GM19351 (cell line): ENCODE measurements at regions not wholly inside any gene's neighbourhood (a gene's known extent, or its start where the extent isn't known, plus 50 kb on each side); places are given as distances from the start of the nearest gene placed in this dataset.

ENCODE experiments used
- ATAC-seq: cut with Tn5 transposase; IDR thresholded peaks from one replicate; pipeline ENCODE4 v1.9.1; 2021; ENCODE audit warnings: mild to moderate bottlenecking, moderate library complexity; ENCODE audit not compliant: unreplicated experiment

DNA sequence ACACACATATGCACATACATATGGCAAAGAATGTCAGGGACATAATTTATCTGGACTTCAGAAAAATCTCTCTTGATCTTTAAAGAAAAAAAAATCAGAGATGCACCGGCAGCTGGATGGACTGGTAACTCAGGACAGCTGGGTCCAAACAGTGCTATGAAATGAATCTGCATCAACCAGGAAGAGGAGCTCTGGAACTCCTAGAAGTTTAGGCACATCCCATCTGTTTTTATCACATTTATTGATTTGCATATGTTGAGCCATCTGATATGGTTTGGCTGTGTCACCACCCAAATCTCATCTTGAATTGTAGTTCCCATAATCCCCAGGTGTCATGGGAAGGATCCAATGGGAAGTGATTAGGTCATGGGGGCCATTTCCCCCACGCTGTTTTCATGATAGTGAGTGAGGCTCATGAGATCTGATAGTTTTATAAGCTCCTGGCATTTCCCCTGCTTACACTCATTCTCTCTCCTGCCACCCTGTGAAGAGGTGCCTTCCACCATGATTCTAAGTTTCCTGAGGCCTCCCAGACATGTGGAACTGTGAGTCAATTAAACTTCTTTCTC, 87.7 kb upstream of the AKIP1 start:
- ATAC-seq: no peak

DNA sequence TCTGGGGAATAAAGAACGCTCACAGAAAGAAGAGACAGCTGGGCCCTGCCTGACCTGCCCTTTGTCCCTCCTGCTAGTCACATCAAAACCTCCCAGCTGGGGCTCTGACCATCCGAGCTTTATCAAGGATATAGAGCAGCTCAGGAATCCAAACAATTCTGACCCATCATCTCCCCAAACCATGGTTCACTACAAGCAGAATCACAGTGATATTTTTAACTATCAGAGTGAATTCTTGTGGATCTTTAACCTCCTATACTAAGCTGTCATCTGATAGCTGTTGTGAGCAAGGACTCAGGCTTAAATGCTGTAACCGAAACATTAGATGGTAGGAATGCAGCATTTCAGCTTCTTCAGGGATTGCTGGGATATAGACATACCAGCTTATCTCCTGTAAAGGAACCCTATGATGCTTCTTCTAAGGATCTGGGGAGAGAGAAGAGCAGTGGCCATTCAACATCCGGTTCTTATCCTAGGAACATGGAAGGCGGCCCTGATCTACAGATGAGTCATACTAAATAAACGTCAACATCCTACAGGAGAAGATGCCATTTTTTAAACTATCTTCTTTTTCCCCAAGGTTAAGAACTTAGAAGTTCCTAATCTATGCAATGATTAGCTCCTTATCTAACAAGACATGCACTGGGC, 84.7 kb upstream of the AKIP1 start:
- no peak for ATAC-seq

DNA sequence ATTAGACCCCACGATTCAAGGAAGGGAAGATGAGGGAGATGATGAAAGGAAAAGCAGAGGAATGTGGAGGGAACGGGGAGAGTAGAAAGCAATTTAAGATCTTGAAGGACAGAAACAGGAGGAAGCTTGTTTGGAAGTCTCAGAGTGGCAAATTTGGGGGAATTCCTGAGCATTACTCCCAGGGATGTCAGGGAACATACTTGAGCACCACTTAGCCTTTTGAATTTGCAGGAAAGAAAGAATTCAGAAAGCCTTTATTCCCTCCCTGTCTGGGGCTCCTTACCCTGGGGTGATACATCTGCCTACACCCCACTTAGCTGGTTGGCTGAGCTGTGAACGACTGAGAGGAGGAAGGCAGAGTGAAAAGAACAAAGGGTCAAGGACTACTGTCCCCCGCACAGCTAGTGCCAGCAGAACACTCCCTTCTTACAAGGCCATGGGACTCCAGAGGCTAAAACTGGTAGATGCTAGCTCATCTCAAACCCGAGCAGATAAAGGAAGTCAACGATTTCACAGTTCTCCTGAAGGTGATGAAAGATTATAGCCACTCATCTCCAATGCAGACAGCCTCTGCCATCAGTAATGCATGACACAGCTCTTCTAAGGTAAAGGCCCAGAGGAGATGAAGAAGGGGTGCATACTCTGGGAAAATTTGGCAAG, 84.0 kb upstream of the AKIP1 start:
- no peak for ATAC-seq

DNA sequence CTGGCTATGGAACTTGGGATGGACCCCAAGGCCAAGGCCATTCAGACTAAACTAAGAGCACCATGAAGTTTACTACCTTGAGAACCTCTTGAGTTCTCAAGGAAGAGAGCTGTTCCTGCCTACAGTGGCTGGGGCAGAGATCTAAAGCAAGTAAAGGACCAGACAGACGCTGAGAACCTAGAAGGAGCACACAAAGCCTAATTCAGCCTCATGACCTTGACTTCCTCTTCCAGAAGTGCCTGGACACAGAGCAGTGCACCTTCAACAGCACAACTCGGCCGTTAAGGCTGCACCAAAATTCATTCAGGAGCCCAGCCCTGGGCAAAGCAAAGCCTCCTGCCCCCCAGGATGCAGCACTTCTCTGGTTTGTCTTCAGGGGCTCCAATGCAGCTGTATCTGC, 82.9 kb upstream of the AKIP1 start:
- no peak for ATAC-seq

DNA sequence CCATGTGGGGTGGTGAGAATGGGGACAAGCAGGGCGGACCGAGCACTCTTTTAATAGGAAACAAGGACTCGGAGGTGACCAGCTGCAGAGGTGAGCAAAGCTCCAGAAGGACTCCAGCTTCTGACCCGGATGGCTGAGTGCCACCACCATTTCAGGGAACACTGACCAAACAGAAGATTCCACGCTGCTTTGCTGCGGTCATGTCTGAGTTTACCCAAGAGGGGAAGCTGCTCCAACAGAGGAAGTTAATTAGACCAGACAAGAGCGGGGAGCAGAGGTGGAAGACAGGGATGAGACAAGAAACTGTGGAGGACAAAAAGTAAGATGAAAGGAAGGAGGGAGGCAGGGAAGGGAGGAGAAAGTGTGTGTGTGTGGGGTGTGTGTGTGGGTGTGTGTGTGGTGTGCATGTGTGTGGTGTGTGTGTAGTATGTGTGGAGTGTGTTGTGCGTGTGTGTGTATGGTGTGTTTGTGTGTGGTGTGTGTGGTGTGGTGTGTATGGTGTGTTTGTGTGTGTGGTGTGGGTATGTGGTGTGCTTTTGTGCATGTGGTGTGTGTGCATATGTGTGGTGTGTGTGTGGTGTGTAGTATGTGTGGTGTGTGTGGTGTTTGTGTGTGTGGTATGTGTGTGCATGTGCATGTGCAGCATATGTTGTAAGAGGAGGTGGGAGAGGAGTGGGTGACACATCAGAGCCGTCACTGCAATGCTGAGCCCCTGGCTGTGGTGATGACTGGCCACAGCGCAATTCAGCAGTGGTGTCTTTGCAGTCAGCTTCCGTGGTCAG, 82.2 kb upstream of the AKIP1 start:
- ATAC-seq: no peak

DNA sequence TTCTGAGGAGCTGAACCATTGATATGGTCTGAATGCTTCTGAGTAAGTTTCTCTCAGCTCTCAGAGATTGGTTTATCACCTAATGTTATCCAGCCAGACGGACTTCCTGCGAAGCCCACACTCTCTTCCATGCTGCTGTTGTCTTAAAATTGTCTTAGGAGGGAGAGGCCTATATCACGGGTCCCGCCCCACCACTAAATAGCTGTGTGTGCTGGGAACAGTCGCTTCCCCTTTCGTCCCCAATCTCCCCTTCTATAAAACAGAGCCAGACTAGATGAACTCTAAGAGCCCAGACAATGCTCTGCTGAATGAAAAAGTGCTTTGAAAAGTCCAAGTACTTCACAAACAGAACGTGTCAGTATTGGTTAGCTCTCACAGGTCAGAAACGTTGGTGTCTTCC, 81.4 kb upstream of the AKIP1 start:
- ATAC-seq: no peak

DNA sequence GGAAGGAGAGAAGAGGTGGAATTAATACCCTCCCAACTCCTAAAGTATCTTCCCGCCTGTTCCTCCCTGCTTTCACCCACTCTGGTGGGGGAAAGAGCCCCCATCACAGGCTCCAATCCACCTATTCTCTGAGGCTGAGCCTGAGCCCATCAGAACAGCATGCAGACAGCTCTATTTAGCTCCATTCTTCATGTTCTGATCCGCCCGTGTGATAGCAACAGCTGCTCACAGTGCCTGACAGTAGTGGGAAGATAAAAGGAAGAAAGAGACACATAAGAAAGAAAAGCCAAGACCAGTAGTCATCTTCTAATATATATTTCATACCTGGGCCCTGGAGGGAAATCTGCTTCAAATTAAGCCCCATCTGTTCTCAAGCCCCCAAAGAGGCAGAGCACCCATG, 80.3 kb upstream of the AKIP1 start:
- ATAC-seq: no peak

DNA sequence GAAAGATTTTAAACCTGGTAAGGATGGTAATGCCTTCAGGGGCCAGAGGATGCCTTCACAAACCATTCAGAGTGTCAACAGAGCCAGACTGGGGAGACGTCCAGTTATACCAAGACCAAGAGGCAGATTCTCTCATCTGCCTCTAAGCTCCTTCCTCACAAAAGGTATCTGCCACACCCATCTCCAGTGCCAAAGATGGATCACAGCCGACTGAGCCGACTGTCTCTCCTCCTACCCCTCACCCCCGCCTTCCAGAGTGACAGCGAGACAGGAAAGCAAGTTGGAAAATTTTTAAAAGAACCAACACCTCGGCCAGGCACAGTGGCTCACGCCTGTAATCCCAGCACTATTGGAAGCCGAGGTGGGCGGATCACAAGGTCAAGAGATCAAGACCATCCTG, 79.1 kb upstream of the AKIP1 start:
- ATAC-seq: no peak

DNA sequence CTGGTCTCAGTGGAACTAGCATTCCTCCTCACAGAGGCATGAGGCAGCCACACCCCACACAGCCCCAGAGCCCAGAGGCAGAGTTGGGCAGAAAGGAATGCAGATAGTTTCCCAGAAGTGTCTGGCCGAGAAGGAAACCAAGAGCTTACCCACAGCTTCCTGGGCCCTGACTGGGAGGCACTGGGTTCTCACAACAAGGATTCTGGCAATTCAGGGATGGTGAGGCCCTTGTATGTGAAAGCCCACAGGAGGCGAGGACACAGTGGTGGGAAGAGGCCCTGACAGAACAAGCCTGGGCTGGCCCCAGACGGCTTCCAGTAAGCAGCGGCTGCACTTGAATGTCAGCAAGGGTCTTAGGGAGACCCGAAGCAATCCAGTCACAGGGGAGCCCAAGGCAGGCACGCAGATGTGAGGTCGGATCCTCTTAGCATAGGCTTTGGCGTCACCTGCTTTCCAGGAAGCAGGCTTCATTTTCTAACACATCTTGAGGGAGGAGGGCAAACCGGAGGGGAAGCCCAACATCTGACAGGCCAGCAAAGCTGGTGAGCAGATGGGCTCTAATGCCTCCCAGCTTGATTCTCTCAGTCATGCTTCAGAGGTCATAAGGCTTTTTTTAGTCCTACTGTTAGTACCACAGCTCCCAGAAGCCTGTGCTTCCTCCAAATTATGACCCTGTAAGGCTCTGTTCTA, 78.3 kb upstream of the AKIP1 start:
- peak; percentile 86 for ATAC-seq

DNA sequence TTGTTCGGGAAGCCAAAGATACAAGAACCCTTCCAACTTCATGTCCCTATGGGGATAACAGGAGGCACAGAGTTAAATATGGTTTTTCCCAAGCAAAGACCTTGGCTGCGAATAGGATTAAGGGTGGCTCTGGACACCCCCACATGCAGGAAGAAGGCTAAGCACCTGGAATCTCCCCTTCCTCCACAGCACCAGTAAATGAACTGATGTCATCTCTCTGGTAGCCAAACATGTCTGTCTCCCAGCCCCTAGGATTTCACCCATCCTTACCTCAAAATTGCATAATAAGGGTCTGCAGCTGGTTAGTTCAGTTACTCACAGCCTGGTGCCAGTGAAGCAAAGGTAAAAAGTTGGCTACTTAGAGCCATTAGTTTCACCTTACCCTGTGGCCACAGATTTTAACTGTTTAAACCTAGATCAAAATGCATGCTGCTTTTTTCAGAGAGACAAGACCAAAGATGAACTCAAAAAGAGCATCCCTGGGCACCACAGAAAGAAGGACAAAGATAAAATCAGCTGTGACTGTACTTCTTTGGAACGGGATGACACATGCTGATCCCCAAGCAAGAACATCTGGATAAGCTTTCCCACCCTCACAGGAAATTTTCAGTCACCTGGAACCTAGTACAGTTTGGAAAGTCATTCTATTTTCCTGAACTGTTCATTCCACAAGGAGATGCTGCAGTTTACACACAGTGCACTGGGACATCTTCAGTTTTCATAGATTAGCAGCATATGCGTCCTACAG, 77.2 kb upstream of the AKIP1 start:
- ATAC-seq: no peak

DNA sequence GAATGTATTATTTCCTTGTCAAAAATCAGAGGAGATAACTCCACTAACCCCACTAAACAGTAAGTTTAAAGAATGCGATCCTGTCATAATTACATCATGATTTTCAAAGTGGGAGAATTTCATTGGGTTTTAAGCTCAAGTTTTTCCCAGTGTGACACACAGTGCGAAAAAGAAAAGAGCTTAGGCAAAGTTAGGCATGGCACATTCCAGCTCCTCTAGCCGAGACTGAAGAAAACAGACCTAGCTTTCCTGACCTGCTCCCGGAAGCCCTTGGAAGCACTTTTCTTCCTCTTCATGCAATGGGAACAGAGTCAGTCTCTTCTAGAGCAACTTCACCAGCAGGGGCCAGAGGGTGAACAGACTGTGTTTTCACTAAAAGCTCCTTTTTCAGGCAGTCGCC, 76.6 kb upstream of the AKIP1 start:
- ATAC-seq: no peak

DNA sequence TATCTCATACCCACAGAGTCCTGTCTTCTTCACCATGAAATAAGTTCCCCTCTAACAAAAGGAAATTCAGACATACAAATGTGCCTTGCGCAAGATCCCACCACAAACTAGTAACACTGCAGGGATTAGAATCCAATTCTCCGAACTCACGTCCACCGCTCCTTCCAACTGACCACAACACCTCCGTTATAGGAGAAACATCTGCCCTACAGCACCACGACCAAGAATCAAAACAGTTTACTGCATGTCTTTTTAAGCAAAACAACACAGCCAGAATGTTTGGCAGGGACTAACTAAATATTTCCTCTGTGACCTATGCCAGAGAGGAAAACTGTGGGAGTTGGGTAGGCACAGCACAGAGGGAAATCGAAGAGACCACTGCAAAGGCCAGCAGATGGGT, 72.7 kb upstream of the AKIP1 start:
- no peak for ATAC-seq

DNA sequence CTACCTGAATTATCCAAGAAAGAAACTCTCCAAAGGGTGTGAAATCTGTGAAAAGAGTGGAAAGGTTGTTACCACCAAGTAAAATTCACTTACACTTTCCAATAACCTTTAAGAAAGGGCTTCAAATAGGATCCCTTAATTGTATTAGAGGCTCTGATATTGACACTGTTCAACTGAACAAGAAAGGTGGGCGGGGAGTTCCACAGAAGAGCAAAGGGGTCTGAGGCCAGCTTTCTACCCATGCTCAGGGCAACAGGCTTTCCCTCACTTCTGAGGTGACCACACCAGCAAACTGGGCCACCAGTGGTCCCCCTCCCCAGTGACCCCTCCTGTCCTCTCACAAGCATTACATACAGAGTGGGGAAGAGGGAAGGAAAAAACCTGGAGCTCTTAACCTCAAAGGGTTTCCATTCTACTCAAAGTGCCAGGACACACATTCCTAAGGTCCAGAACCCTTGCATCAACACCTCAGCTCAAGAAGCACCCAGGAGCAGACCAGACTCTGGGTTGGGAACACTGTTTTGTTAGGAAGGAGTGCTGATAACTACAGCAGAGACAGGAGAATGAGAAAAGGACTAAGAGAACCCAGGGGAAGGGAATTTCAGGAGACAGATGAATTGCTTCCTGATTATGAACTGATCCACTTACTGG, 71.6 kb upstream of the AKIP1 start:
- ATAC-seq: no peak

DNA sequence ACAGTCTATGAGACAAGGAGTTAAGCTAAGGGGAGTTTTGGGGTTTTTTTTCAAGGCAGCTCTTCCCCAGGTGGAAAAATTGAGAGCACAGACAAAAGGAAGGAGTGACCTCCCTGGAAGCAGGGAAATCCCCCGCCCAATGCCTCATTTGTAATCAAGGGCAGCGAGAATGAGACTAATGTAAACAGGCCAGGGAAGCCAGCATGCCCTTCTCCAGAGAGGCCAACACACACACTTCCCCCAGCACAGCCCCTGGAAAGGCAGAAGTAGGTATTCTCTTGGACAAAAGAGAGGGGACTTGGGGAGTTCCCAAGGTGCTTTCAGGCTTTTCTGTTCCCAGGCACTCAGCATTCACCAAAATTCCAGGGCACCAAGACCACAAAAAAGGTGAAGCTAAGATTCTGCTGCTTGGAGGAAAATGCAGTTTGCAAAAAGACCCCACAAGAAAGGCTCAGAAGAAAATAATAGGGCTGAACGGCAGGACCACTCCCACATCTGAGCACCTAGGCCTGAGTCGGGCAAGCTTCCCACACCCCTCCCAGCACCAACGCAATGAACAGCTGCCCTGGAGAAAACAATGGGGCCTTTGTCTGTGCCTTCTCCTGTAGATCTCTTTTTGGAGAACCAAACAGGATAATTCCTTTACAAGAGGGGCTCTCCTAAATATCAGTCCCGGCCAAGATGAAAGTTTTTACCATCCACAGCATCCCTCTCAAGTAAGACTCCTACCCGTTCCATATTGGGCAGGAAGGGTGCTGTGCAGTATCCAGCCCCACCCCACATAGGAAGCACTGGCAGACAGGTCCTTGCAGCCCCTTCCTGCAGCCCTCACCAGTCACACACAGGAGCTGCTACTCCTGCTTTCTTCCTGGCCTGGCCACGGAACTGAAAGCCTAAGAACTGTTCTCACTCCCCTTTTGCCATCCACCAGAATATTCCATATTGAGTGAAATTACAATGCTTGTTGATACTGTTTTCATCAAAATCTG, 70.7 kb upstream of the AKIP1 start:
- no peak for ATAC-seq

DNA sequence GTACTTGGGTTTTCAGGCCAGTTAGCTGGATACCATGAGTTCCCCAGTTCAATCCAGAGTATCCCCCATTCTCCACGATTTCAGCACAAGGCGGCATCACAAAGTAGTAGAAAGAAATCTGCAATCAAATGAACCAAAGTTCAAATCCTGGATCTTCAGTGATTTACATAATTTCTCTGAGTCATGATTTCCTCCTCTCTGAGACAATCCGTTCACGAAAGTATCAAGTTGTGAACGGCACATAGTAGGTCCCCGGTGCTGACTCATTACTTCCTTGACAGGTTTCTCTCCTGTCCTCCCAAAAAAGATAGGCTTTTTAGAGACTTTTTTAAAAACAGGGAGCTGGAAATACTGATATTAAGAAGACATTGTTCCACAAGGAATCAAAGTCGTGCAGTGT, 69.1 kb upstream of the AKIP1 start:
- ATAC-seq: no peak

DNA sequence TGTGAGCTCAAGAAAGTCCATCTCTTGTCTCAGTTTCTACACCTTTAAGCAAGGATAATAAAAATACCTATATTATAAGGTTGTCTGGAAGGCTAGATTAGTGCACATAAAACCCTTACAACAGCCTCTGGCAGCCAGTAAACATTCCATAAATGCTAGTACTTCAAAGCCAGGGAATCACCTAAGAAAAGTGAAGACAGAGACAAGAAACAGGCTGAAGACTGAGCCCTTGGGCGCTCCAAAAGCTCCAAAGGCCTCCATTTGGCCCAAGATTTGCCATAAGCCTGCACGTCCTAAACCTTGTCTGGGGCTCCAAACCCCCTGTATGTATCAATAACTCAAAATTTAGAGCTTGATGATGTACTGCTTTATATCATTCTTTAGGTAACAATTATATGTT, 52.2 kb upstream of the AKIP1 start:
- no peak for ATAC-seq
